ENCODE measurements at regions not wholly inside any gene's neighbourhood (a gene's known extent, or its start where the extent isn't known, plus 50 kb on each side); places are given as distances from the start of the nearest gene placed in this dataset.

- no peak overlapping the region for H3K4me3 ChIP-seq (ENCODE audit: low read depth, low read length)
- TF ChIP-seq CTCF (IDR thresholded peaks at IDR 0.05; ENCODE audit: low read depth, low read length, missing control alignments) = no peak
- no peak for DNase-seq (ENCODE audit: low read depth)
Measured at GRCh38 chr18:72329533-72329932, 214.6 kb downstream of the CBLN2 start.

GRCh38 chr18:72325307-72325706 lies 218.8 kb downstream of the CBLN2 start:
- TF ChIP-seq CTCF (IDR thresholded peaks at IDR 0.05; ENCODE audit: low read depth, low read length, missing control alignments) = no peak
- DNase-seq (ENCODE audit: low read depth) = no peak
- H3K4me3 ChIP-seq (ENCODE audit: low read depth, low read length) = no peak overlapping the region

- DNase-seq (ENCODE audit: low read depth) = no peak
- TF ChIP-seq CTCF (IDR thresholded peaks at IDR 0.05; ENCODE audit: low read depth, low read length, missing control alignments) = no peak
- H3K4me3 ChIP-seq (ENCODE audit: low read depth, low read length) = no peak overlapping the region
Measured at GRCh38 chr18:72324677-72325076, 219.5 kb downstream of the CBLN2 start.

- no peak for TF ChIP-seq CTCF (IDR thresholded peaks at IDR 0.05; ENCODE audit: low read depth, low read length, missing control alignments)
- DNase-seq (ENCODE audit: low read depth) = no peak
- no peak overlapping the region for H3K4me3 ChIP-seq (ENCODE audit: low read depth, low read length)
Measured at GRCh38 chr18:72316497-72316896, 227.6 kb downstream of the CBLN2 start.

- DNase-seq (ENCODE audit: low read depth) = no peak
- no peak for TF ChIP-seq CTCF (IDR thresholded peaks at IDR 0.05; ENCODE audit: low read depth, low read length, missing control alignments)
- H3K4me3 ChIP-seq (ENCODE audit: low read depth, low read length) = no peak overlapping the region
Measured at GRCh38 chr18:72283148-72283925, 260.8 kb downstream of the CBLN2 start.

GRCh38 chr18:72273025-72273424 lies 271.1 kb downstream of the CBLN2 start:
- TF ChIP-seq CTCF (IDR thresholded peaks at IDR 0.05; ENCODE audit: low read depth, low read length, missing control alignments) = no peak
- no peak for DNase-seq (ENCODE audit: low read depth)
- no peak overlapping the region for H3K4me3 ChIP-seq (ENCODE audit: low read depth, low read length)

GRCh38 chr18:72261590-72261989 lies 282.6 kb downstream of the CBLN2 start:
- no peak for TF ChIP-seq CTCF (IDR thresholded peaks at IDR 0.05; ENCODE audit: low read depth, low read length, missing control alignments)
- no peak for DNase-seq (ENCODE audit: low read depth)
- H3K4me3 ChIP-seq (ENCODE audit: low read depth, low read length) = no peak overlapping the region
